A549 (cell line): ENCODE measurements at regions not wholly inside any gene's neighbourhood (a gene's known extent, or its start where the extent isn't known, plus 50 kb on each side); places are given as distances from the start of the nearest gene placed in this dataset.

Experiments
- CBX8 ChIP-seq: fragments of 200-600 bp; sonication (generic); IDR thresholded peaks from 2 replicates; pipeline ENCODE4 v1.6.1; 2016
- CHD2 ChIP-seq: fragments of 150-350 bp; IDR thresholded peaks from 2 replicates; pipeline ENCODE4 v1.6.1; 2014; ENCODE audit warnings: low read length; ENCODE audit not compliant: partially characterized antibody
- CHD4 ChIP-seq: fragments of 200-600 bp; sonication (generic); IDR thresholded peaks from 2 replicates; pipeline ENCODE4 v1.6.1; 2016; ENCODE audit warnings: antibody characterized with exemption, mild to moderate bottlenecking, borderline replicate concordance
- HDAC2 ChIP-seq: fragments of 200-600 bp; sonication (generic); IDR thresholded peaks from 2 replicates; pipeline ENCODE4 v1.6.1; 2016
- KDM1A ChIP-seq: fragments of 200-600 bp; sonication (generic); IDR thresholded peaks from 2 replicates; pipeline ENCODE4 v1.6.1; 2016; ENCODE audit warnings: low read depth, mild to moderate bottlenecking
- MYC ChIP-seq: IDR thresholded peaks from 2 replicates; pipeline ENCODE4 v1.6.1; 2012; ENCODE audit warnings: mild to moderate bottlenecking, inconsistent platforms, low read length, improper control_type of control experiment, borderline replicate concordance
- NR3C1 ChIP-seq: fragments of >200 bp; sonication (Bioruptor Twin); formaldehyde crosslinking; IDR thresholded peaks from 3 replicates; pipeline ENCODE4 v1.6.1; 2017
- RAD21 ChIP-seq, 2 experiments: fragments of >200 bp in 1 of 2; sonication (Bioruptor Twin) in 1 of 2; formaldehyde crosslinking in 1 of 2; IDR thresholded peaks in 1 of 2; conservative IDR thresholded peaks in 1 of 2; 2 replicates in 1 of 2; 3 replicates in 1 of 2; pipeline ENCODE4 v1.6.1; 2012 to 2018; ENCODE audit warnings: inconsistent platforms in 1 of 2
- RCOR1 ChIP-seq: fragments of 150-350 bp; IDR thresholded peaks from 2 replicates; pipeline ENCODE4 v1.6.1; 2014; ENCODE audit warnings: antibody characterized with exemption, low read length, low read depth
- TF ChIP-seq, protein P1 (sequence below): fragments of >200 bp; sonication (Bioruptor Twin); formaldehyde crosslinking; IDR thresholded peaks from 3 replicates; pipeline ENCODE4 v1.5.1; 2016
- TF ChIP-seq, protein P2 (sequence below): IDR thresholded peaks from 2 replicates; pipeline ENCODE4 v1.6.1; 2012; ENCODE audit warnings: low read depth, borderline replicate concordance

DNA sequence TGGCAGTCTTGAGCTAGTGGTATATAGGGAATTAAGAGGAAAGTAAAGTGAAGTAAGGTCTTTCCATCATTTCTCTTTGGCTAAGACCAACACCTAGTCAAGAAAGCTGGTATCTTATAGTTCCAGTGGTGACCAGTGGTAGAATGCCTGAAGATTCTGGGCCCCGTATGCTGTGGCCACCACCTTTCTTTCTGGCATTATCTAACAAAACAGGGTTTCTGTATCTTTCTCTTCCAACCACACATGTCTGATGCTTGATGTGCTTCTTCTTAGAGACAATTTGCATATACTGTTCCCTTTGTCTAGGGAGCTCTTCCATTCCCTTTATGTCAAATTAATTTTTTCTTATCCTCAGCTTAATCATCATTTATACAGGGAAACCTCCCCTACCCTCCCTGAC, 109.9 kb upstream of the SSBP2 start:
- no peak for TF ChIP-seq RCOR1
- TF ChIP-seq, protein P1, sequence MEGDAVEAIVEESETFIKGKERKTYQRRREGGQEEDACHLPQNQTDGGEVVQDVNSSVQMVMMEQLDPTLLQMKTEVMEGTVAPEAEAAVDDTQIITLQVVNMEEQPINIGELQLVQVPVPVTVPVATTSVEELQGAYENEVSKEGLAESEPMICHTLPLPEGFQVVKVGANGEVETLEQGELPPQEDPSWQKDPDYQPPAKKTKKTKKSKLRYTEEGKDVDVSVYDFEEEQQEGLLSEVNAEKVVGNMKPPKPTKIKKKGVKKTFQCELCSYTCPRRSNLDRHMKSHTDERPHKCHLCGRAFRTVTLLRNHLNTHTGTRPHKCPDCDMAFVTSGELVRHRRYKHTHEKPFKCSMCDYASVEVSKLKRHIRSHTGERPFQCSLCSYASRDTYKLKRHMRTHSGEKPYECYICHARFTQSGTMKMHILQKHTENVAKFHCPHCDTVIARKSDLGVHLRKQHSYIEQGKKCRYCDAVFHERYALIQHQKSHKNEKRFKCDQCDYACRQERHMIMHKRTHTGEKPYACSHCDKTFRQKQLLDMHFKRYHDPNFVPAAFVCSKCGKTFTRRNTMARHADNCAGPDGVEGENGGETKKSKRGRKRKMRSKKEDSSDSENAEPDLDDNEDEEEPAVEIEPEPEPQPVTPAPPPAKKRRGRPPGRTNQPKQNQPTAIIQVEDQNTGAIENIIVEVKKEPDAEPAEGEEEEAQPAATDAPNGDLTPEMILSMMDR, result no peak
- no peak for TF ChIP-seq CBX8
- no peak for TF ChIP-seq CHD2
- no peak for TF ChIP-seq NR3C1
- no peak for TF ChIP-seq RAD21 (conservative IDR thresholded peaks at IDR 0.05 in 1 of 2, IDR thresholded peaks at IDR 0.05 in 1 of 2)
- TF ChIP-seq KDM1A, result no peak
- TF ChIP-seq, protein P2, sequence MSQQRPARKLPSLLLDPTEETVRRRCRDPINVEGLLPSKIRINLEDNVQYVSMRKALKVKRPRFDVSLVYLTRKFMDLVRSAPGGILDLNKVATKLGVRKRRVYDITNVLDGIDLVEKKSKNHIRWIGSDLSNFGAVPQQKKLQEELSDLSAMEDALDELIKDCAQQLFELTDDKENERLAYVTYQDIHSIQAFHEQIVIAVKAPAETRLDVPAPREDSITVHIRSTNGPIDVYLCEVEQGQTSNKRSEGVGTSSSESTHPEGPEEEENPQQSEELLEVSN, result no peak
- TF ChIP-seq CHD4, result no peak
- TF ChIP-seq MYC, result no peak
- TF ChIP-seq HDAC2, result no peak
